B cell (primary cell): ENCODE measurements at regions not wholly inside any gene's neighbourhood (a gene's known extent, or its start where the extent isn't known, plus 50 kb on each side); places are given as distances from the start of the nearest gene placed in this dataset.
"Not testable (repeated sequence)": the region's sequence is repeated elsewhere in the genome, so short reads cannot be mapped to it uniquely, and the experiment has no call there.

ENCODE experiments used
- ATAC-seq: fragments of 200-7000 bp; cut with Tn5 transposase; one replicate; pipeline ENCODE4 v1.10.0; 2021; ENCODE audit warnings: low read depth, mild to moderate bottlenecking, moderate number of reproducible peaks, moderate library complexity
- CTCF ChIA-PET: fragments of 350-600 bp; sonication (Branson Sonifier 250); formaldehyde crosslinking; loops from one replicate; lab custom pipeline; 2021; ENCODE audit warnings: antibody characterized with exemption, inconsistent platforms; lab: Charles Lee
- POLR2A ChIA-PET: fragments of 350-600 bp; sonication (Branson Sonifier 250); formaldehyde crosslinking; loops from one replicate; lab custom pipeline; 2021; ENCODE audit warnings: antibody characterized with exemption; lab: Charles Lee
- DNase-seq: peaks from one replicate; pipeline ENCODE4 v3.0.0; 2013
- H2AFZ ChIP-seq: 2 replicates; pipeline ENCODE4 v1.6.1; 2012; ENCODE audit warnings: mild to moderate bottlenecking, low read depth, low read length; ENCODE audit not compliant: insufficient read depth, poor library complexity, severe bottlenecking
- H3K27ac ChIP-seq, 2 donors: 1 replicate in 1 of 2; 2 replicates in 1 of 2; pipeline ENCODE4 v1.5.1; 2012 to 2013; ENCODE audit warnings: low read length in 2 of 2, mild to moderate bottlenecking in 2 of 2, moderate library complexity in 1 of 2
- H3K27me3 ChIP-seq, 4 experiments: fragments of 200-600 bp in 1 of 4; sonication (generic) in 1 of 4; replicated peaks in 1 of 4; 1 replicate in 2 of 4; 2 replicates in 2 of 4; pipeline versions ENCODE4 v1.6.1 to v1.7.0; 2013 to 2016; ENCODE audit warnings: low read length in 3 of 4, mild to moderate bottlenecking in 2 of 4, mixed read lengths in 1 of 4, moderate library complexity in 1 of 4; ENCODE audit not compliant: insufficient read depth in 4 of 4, control insufficient read depth in 3 of 4; ENCODE audit errors: control extremely low read depth in 1 of 4
- H3K36me3 ChIP-seq, 2 experiments: replicated peaks in 1 of 2; 1 replicate in 1 of 2; 2 replicates in 1 of 2; pipeline versions ENCODE4 v1.6.1 to v1.7.1; 2013; ENCODE audit warnings: low read length in 1 of 2; ENCODE audit not compliant: insufficient read depth in 2 of 2, control insufficient read depth in 1 of 2; ENCODE audit errors: control extremely low read depth in 1 of 2, extremely low read depth in 1 of 2
- H3K4me1 ChIP-seq, 2 donors: fragments of 200-600 bp in 1 of 2; sonication (generic) in 1 of 2; 1 replicate in 1 of 2; 2 replicates in 1 of 2; pipeline versions ENCODE4 v1.5.1 to v1.6.1; 2013 to 2017; ENCODE audit warnings: low read length in 2 of 2; ENCODE audit not compliant: control insufficient read depth in 2 of 2, insufficient read depth in 2 of 2
- H3K4me2 ChIP-seq: replicated peaks from 2 replicates; pipeline ENCODE3; 2012; ENCODE audit warnings: mild to moderate bottlenecking, low read depth, low read length; ENCODE audit not compliant: poor library complexity, severe bottlenecking
- H3K4me3 ChIP-seq, 5 experiments: fragments of 200-600 bp in 1 of 5; sonication (generic) in 1 of 5; 1 replicate in 3 of 5; 2 replicates in 2 of 5; pipeline versions ENCODE4 v1.5.1 to v1.7.0; 2011 to 2016; ENCODE audit warnings: low read length in 4 of 5, mild to moderate bottlenecking in 4 of 5, low read depth in 2 of 5, control low read depth in 1 of 5, moderate library complexity in 1 of 5; ENCODE audit not compliant: insufficient read depth in 1 of 5; ENCODE audit errors: control extremely low read depth in 1 of 5, extremely low read depth in 1 of 5
- H3K79me2 ChIP-seq: fragments of 200-600 bp; sonication (generic); one replicate; pipeline ENCODE4 v1.6.0; 2016; ENCODE audit warnings: low read length; ENCODE audit not compliant: control insufficient read depth, insufficient read depth
- H3K9ac ChIP-seq: fragments of 200-600 bp; sonication (generic); 2 replicates; pipeline ENCODE4 v1.6.1; 2017; ENCODE audit warnings: mild to moderate bottlenecking, low read length, moderate library complexity
- H3K9me3 ChIP-seq, 3 donors: one replicate each; pipeline versions ENCODE4 v1.6.1 to v1.7.1; 2013; ENCODE audit warnings: low read length in 2 of 3; ENCODE audit not compliant: control insufficient read depth in 2 of 3, insufficient read depth in 1 of 3; ENCODE audit errors: control extremely low read depth in 1 of 3
- H4K20me1 ChIP-seq: 2 replicates; pipeline ENCODE4 v1.6.0; 2012; ENCODE audit warnings: mild to moderate bottlenecking, low read length; ENCODE audit not compliant: insufficient read depth, control insufficient read depth, poor library complexity, severe bottlenecking
- H3K27ac Mint-ChIP-seq: one replicate; pipeline ENCODE4 v1.8.0; 2021; ENCODE audit warnings: mixed read lengths
- H3K27me3 Mint-ChIP-seq: one replicate; pipeline ENCODE4 v1.8.0; 2021; ENCODE audit warnings: mixed read lengths
- H3K4me1 Mint-ChIP-seq: one replicate; pipeline ENCODE4 v1.8.0; 2021; ENCODE audit warnings: mixed read lengths
- H3K4me3 Mint-ChIP-seq: one replicate; pipeline ENCODE4 v1.8.0; 2021; ENCODE audit warnings: mixed read lengths
- H3K9me3 Mint-ChIP-seq: one replicate; pipeline ENCODE4 v1.8.0; 2022; ENCODE audit warnings: mixed read lengths; ENCODE audit not compliant: insufficient read depth
- CTCF ChIP-seq: fragments of 200-600 bp; IDR thresholded peaks from one replicate; pipeline ENCODE4 v1.8.0; 2022; ENCODE audit warnings: antibody characterized with exemption, mild to moderate bottlenecking
- EZH2 ChIP-seq: IDR thresholded peaks from 2 replicates; pipeline ENCODE4 v1.6.1; 2012; ENCODE audit warnings: borderline replicate concordance, low read depth, mild to moderate bottlenecking, moderate library complexity, low read length; ENCODE audit not compliant: insufficient read depth, poor library complexity, severe bottlenecking
- WGBS: methylation state at CpG from one replicate; pipeline ENCODE4 v1.1.5; 2013; ENCODE audit warnings: missing lambda C conversion rate; ENCODE audit not compliant: insufficient coverage; 5-methylcytosine and 5-hydroxymethylcytosine counted together
- intact Hi-C: fragments of 100-400 bp; cut with micrococcal nuclease; formaldehyde crosslinking; loops from one replicate; pipeline ENCODE4 v1.10.0; 2022

DNA sequence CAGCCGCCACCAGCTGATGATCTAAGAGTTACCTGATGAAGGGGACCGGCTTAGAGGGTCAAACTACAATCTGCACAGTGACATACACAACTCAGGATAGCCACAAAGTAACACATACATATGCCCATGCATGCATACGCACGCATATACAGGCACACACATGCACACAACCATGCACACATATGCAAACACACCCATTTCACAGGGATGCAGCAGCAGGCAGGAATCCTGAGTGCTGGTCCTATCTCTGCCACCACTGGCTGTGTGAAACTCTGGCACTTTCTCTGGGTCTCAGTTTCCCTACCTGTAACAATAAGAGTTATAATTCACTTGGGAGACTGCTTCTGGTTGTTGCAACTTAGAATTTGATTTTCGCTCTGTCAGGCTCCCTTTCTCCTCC is 520.2 kb downstream of the PTPRU start:
- H3K9me3 ChIP-seq = no peaks in the 10 kb centered on the region
- no peaks in the 10 kb centered on the region for H3K9me3 Mint-ChIP-seq
- no peak overlapping the region for H3K27ac ChIP-seq
- H3K27ac Mint-ChIP-seq = no peak overlapping the region
- no peak overlapping the region for H3K9ac ChIP-seq
- no peak overlapping the region for H2AFZ ChIP-seq
- H3K4me1 Mint-ChIP-seq = no peaks in the 10 kb centered on the region
- H3K36me3 ChIP-seq = no peaks in the 10 kb centered on the region
- H3K27me3 Mint-ChIP-seq = peaks cover 4% of the 10 kb centered on the region
- H3K27me3 ChIP-seq = peaks cover 0 to 6% (median 0%) of the 10 kb centered on the region in 4 experiments
- intact Hi-C loops = no loop called here
- ChIA-PET CTCF (no interaction called here), POLR2A (no interaction called here)
- H3K79me2 ChIP-seq = no peaks in the 10 kb centered on the region
- WGBS = 94% methylated on average over 4 of the region's 5 CpGs
- TF ChIP-seq EZH2 = no peak
- no peak for TF ChIP-seq CTCF
- no peak overlapping the region for H3K4me3 Mint-ChIP-seq
- no peak overlapping the region for H3K4me3 ChIP-seq
- no peaks in the 10 kb centered on the region for H4K20me1 ChIP-seq
- no peak for DNase-seq
- ATAC-seq = no peak
- no peaks in the 10 kb centered on the region for H3K4me1 ChIP-seq
- no peak overlapping the region for H3K4me2 ChIP-seq

GRCh38 chr1:29756085-29756484 is 519.8 kb downstream of the PTPRU start:
- no peak overlapping the region for H3K27ac Mint-ChIP-seq
- no peaks in the 10 kb centered on the region for H3K9me3 ChIP-seq
- 86% methylated on average over 2 of the region's 5 CpGs for WGBS
- DNase-seq (no peak), ATAC-seq (no peak)
- ChIA-PET POLR2A (no interaction called here), CTCF (no interaction called here)
- H3K79me2 ChIP-seq = no peaks in the 10 kb centered on the region
- no peak overlapping the region for H3K4me2 ChIP-seq
- no peaks in the 10 kb centered on the region for H4K20me1 ChIP-seq
- TF ChIP-seq EZH2 (no peak), CTCF (no peak)
- H3K27ac ChIP-seq = no peak overlapping the region
- no peaks in the 10 kb centered on the region for H3K9me3 Mint-ChIP-seq
- peaks cover 0 to 6% (median 0%) of the 10 kb centered on the region in 4 experiments for H3K27me3 ChIP-seq
- peaks cover 6% of the 10 kb centered on the region for H3K27me3 Mint-ChIP-seq
- no peaks in the 10 kb centered on the region for H3K36me3 ChIP-seq
- H3K9ac ChIP-seq = no peak overlapping the region
- no peaks in the 10 kb centered on the region for H3K4me1 Mint-ChIP-seq
- H3K4me3 ChIP-seq = no peak overlapping the region
- H2AFZ ChIP-seq = no peak overlapping the region
- intact Hi-C loops = no loop called here
- no peaks in the 10 kb centered on the region for H3K4me1 ChIP-seq
- no peak overlapping the region for H3K4me3 Mint-ChIP-seq

DNA sequence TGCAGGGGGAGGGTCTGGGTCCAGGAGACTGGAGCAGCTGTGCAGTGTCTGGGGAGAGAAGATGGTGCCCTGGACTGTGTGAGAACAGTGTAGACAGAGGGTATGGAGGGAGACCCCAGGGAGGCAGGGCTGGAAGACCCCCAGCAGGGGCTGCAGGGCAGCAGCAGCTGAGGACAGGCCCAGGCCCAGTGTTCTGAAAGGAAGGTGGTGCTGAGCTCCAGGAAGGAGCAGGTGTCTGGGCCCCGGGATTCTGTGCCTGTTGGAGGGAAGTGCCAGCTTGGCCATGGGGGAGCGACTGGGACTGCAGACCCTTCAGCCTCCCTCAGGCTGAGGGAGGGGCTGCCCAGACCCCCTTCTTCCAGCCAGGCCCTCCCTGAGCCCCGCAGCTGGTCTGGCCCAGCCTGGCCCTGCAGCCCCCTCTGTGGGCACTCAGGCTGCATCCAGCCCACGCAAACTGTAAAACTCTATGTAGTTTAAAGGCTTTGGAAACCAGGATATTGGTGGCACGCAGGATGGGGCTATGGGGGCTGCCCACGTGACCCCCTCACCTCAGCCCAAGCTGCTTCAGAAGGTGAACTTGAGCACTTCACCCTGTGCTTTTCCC is 519.2 kb downstream of the PTPRU start:
- H3K9ac ChIP-seq, H3K4me3 Mint-ChIP-seq, H2AFZ ChIP-seq, H3K36me3 ChIP-seq, H3K27ac Mint-ChIP-seq, H3K27me3 Mint-ChIP-seq, H3K79me2 ChIP-seq, H3K4me1 Mint-ChIP-seq, H3K4me3 ChIP-seq, POLR2A ChIA-PET, H3K9me3 ChIP-seq, DNase-seq, ATAC-seq, H3K27ac ChIP-seq, H3K27me3 ChIP-seq, H3K9me3 Mint-ChIP-seq, H4K20me1 ChIP-seq, H3K4me2 ChIP-seq, H3K4me1 ChIP-seq, intact Hi-C loops, CTCF ChIA-PET: not testable (repeated sequence)
- WGBS = 82% methylated on average over 2 of the region's 6 CpGs
